ENCODE measurements at regions not wholly inside any gene's neighbourhood (a gene's known extent, or its start where the extent isn't known, plus 50 kb on each side); places are given as distances from the start of the nearest gene placed in this dataset.

GRCh38 chr7:98548971-98549370, 68.1 kb upstream of the NPTX2 start:
- no peaks in the 10 kb centered on the region for H3K4me1 ChIP-seq
- DNase-seq: no peak
- no peaks in the 10 kb centered on the region for H3K36me3 ChIP-seq
- H3K9me3 ChIP-seq: no peaks in the 10 kb centered on the region
- no peak for TF ChIP-seq POLR2A (IDR thresholded peaks at IDR 0.05)
- TF ChIP-seq, protein P1, sequence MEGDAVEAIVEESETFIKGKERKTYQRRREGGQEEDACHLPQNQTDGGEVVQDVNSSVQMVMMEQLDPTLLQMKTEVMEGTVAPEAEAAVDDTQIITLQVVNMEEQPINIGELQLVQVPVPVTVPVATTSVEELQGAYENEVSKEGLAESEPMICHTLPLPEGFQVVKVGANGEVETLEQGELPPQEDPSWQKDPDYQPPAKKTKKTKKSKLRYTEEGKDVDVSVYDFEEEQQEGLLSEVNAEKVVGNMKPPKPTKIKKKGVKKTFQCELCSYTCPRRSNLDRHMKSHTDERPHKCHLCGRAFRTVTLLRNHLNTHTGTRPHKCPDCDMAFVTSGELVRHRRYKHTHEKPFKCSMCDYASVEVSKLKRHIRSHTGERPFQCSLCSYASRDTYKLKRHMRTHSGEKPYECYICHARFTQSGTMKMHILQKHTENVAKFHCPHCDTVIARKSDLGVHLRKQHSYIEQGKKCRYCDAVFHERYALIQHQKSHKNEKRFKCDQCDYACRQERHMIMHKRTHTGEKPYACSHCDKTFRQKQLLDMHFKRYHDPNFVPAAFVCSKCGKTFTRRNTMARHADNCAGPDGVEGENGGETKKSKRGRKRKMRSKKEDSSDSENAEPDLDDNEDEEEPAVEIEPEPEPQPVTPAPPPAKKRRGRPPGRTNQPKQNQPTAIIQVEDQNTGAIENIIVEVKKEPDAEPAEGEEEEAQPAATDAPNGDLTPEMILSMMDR (IDR thresholded peaks at IDR 0.05): no peak
- H3K27ac ChIP-seq: no peak overlapping the region
- intact Hi-C loops (cut with DNase I; ENCODE audit: low total_unique reads): no loop called here
- no peak overlapping the region for H3K4me3 ChIP-seq
- no peaks in the 10 kb centered on the region for H3K27me3 ChIP-seq

GRCh38 chr7:98548370-98548769, 68.7 kb upstream of the NPTX2 start:
- no peak for DNase-seq
- Histone ChIP-seq H3K27me3 (no peaks in the 10 kb centered on the region), H3K4me3 (no peak overlapping the region), H3K4me1 (no peaks in the 10 kb centered on the region), H3K9me3 (no peaks in the 10 kb centered on the region), H3K27ac (no peak overlapping the region), H3K36me3 (no peaks in the 10 kb centered on the region)
- intact Hi-C loops (cut with DNase I; ENCODE audit: low total_unique reads): no loop called here
- TF ChIP-seq POLR2A (IDR thresholded peaks at IDR 0.05): no peak
- TF ChIP-seq, protein P1 (IDR thresholded peaks at IDR 0.05): no peak

- no peak overlapping the region for H3K27ac ChIP-seq
- TF ChIP-seq, protein P1 (IDR thresholded peaks at IDR 0.05): no peak
- TF ChIP-seq POLR2A (IDR thresholded peaks at IDR 0.05): no peak
- no peak for DNase-seq
Observed at GRCh38 chr7:98541101-98541500, 76.0 kb upstream of the NPTX2 start.

GRCh38 chr7:98539865-98540264, 77.2 kb upstream of the NPTX2 start:
- no peaks in the 10 kb centered on the region for H3K27me3 ChIP-seq
- no peaks in the 10 kb centered on the region for H3K36me3 ChIP-seq

More at GRCh38 chr7:98541101-98541500, 76.0 kb upstream of the NPTX2 start:
- H3K4me3 ChIP-seq: no peak overlapping the region
- no peaks in the 10 kb centered on the region for H3K36me3 ChIP-seq
- H3K27me3 ChIP-seq: no peaks in the 10 kb centered on the region
- intact Hi-C loops (cut with DNase I; ENCODE audit: low total_unique reads): no loop called here
- no peaks in the 10 kb centered on the region for H3K4me1 ChIP-seq
- H3K9me3 ChIP-seq: no peaks in the 10 kb centered on the region

DNA sequence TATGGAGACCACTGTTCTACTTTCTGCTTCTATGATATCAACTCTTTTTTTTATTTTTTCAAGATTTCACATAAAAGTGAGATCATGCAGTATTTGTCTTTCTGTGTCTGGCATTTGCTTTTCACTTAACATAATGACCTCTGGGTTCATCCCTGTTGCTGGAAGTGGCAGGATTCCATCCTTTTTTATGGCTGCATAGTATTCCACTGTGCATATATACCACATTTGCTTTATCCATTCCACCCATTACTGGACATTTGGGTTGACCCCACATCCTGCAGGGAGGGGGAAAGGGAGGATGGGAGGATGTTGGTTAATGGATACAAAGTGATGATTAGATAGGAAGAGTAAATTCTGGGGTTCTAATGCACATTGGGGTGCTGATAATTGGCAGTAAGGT, 80.3 kb upstream of the NPTX2 start:
- DNase-seq: no peak
- Histone ChIP-seq H3K9me3 (no peaks in the 10 kb centered on the region), H3K4me1 (no peaks in the 10 kb centered on the region), H3K27me3 (no peaks in the 10 kb centered on the region), H3K4me3 (no peak overlapping the region), H3K27ac (no peak overlapping the region), H3K36me3 (no peaks in the 10 kb centered on the region)
- intact Hi-C loops (cut with DNase I; ENCODE audit: low total_unique reads): no loop called here
- no peak for TF ChIP-seq POLR2A (IDR thresholded peaks at IDR 0.05)
- TF ChIP-seq, protein P1 (IDR thresholded peaks at IDR 0.05): no peak

More at GRCh38 chr7:98539865-98540264, 77.2 kb upstream of the NPTX2 start:
- intact Hi-C loops (cut with DNase I; ENCODE audit: low total_unique reads): no loop called here
- H3K4me1 ChIP-seq: no peaks in the 10 kb centered on the region
- no peak overlapping the region for H3K27ac ChIP-seq
- H3K4me3 ChIP-seq: no peak overlapping the region
- H3K9me3 ChIP-seq: no peaks in the 10 kb centered on the region
- no peak for TF ChIP-seq POLR2A (IDR thresholded peaks at IDR 0.05)
- TF ChIP-seq, protein P1 (IDR thresholded peaks at IDR 0.05): no peak
- no peak for DNase-seq
